Ovary (tissue), 7 donors: ENCODE measurements at regions not wholly inside any gene's neighbourhood (a gene's known extent, or its start where the extent isn't known, plus 50 kb on each side); places are given as distances from the start of the nearest gene placed in this dataset.
"Not testable (repeated sequence)": the region's sequence is repeated elsewhere in the genome, so short reads cannot be mapped to it uniquely, and the experiment has no call there.

Experiments
- DNase-seq, 5 donors: peaks; one replicate each; pipeline ENCODE4 v3.0.0-alpha.2; 2019 to 2020
- H3K27ac ChIP-seq, 2 donors: fragments of 200-600 bp; one replicate each; pipeline versions ENCODE4 v1.5.1 to v1.8.0; 2019 to 2022
- H3K27me3 ChIP-seq: fragments of 200-600 bp; one replicate; pipeline ENCODE4 v1.8.0; 2022
- H3K36me3 ChIP-seq: fragments of 200-600 bp; sonication (generic); one replicate; pipeline ENCODE4 v1.5.1; 2019
- H3K4me1 ChIP-seq: one replicate; pipeline ENCODE4 v1.8.1; 2013; ENCODE audit warnings: mild to moderate bottlenecking, moderate library complexity; ENCODE audit not compliant: insufficient read depth
- H3K4me3 ChIP-seq: fragments of 200-600 bp; sonication (generic); one replicate; pipeline ENCODE4 v1.5.1; 2017
- H3K9me3 ChIP-seq, 2 donors: fragments of 200-600 bp in 1 of 2; sonication (generic) in 1 of 2; one replicate each; pipeline versions ENCODE4 v1.5.1 to v1.8.1; 2013 to 2019; ENCODE audit warnings: mild to moderate bottlenecking in 1 of 2, moderate library complexity in 1 of 2
- EP300 ChIP-seq: sonication (generic); formaldehyde crosslinking; IDR thresholded peaks from one replicate; pipeline ENCODE4 v1.6.1; 2017; ENCODE audit warnings: antibody characterized with exemption
- POLR2A ChIP-seq: fragments of 450-650 bp; IDR thresholded peaks from one replicate; pipeline ENCODE4 v1.6.1; 2017; ENCODE audit warnings: antibody characterized with exemption, mild to moderate bottlenecking, moderate library complexity
- WGBS, 3 donors: extraction: QIAGEN DNeasy Blood & Tissue Kit in 1 of 3; methylation state at CpG; one replicate each; pipeline versions ENCODE4 v1.1.5 to v1.1.7; 2013 to 2017; 5-methylcytosine and 5-hydroxymethylcytosine counted together
- intact Hi-C, 4 donors: fragments of 100-400 bp; cut with DNase I; formaldehyde crosslinking; loops; one replicate each; pipeline versions ENCODE4 v1.11.0 to v1.15.1; 2022 to 2023
- TF ChIP-seq, protein P1 (sequence below), 3 donors: fragments of 450-650 bp in 2 of 3; fragments of 200-600 bp in 1 of 3; IDR thresholded peaks; one replicate each; pipeline versions ENCODE4 v1.5.1 to v1.8.0; 2016 to 2022; ENCODE audit warnings: antibody characterized with exemption in 3 of 3, mild to moderate bottlenecking in 1 of 3
- donor health status: DM: no; HTN: no; CAD: no; lungs with moderate emphysema.
- donor health status: DM: no; HTN: no; CAD: no.
- donor health status: Bipolar disorder and iron deficiency.
- donor health status: DM: no; HTN: no; CAD: no.
- donor health status: DM: yes; HTN: yes; CAD: no.

DNA sequence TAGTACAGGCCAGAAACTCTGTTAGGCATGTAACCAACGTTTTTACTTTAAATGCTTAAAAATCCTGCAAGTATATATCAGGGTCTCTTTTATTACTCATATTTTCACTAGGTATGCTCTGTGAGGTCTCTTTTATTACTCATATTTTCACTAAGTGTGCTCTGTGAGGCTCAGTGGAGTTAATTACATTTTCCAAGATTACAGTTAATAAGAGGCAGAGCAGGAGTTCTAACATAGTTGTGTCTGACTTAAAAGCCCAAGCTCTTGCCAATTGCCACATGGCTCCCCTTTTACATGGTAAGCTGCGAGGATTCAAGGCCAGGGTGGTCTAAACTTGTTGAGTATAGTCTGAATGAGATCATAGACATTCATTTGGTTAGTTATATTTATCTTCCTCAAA lies 81.0 kb upstream of the ARMCX2 start:
- WGBS, 3 donors, result 11 to 25% (median 18%) methylated on average over 2 of the region's 2 CpGs
- H3K4me1 ChIP-seq, result no peaks in the 10 kb centered on the region
- H3K9me3 ChIP-seq, result no peaks in the 10 kb centered on the region
- H3K27me3 ChIP-seq, result no peaks in the 10 kb centered on the region
- no peaks in the 10 kb centered on the region for H3K36me3 ChIP-seq
- H3K27ac ChIP-seq, result no peak overlapping the region
- no peak overlapping the region for H3K4me3 ChIP-seq
- DNase-seq, result no peak
- intact Hi-C loops, result no loop called here
- TF ChIP-seq EP300, result no peak
- TF ChIP-seq POLR2A, result no peak
- TF ChIP-seq, protein P1, sequence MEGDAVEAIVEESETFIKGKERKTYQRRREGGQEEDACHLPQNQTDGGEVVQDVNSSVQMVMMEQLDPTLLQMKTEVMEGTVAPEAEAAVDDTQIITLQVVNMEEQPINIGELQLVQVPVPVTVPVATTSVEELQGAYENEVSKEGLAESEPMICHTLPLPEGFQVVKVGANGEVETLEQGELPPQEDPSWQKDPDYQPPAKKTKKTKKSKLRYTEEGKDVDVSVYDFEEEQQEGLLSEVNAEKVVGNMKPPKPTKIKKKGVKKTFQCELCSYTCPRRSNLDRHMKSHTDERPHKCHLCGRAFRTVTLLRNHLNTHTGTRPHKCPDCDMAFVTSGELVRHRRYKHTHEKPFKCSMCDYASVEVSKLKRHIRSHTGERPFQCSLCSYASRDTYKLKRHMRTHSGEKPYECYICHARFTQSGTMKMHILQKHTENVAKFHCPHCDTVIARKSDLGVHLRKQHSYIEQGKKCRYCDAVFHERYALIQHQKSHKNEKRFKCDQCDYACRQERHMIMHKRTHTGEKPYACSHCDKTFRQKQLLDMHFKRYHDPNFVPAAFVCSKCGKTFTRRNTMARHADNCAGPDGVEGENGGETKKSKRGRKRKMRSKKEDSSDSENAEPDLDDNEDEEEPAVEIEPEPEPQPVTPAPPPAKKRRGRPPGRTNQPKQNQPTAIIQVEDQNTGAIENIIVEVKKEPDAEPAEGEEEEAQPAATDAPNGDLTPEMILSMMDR (IDR thresholded peaks at IDR 0.05), result no peak

- H3K27me3 ChIP-seq, intact Hi-C loops, H3K27ac ChIP-seq, DNase-seq, H3K4me3 ChIP-seq, H3K4me1 ChIP-seq, H3K36me3 ChIP-seq, H3K9me3 ChIP-seq: not testable (repeated sequence)
- 88 to 97% (median 92%) methylated on average over 23 to 24 of the region's 24 CpGs for WGBS, 3 donors
Measured at GRCh38 chrX:101738867-101739266, 79.2 kb upstream of the ARMCX2 start.

GRCh38 chrX:101738411-101738810 lies 78.8 kb upstream of the ARMCX2 start:
- H3K27me3 ChIP-seq, H3K4me3 ChIP-seq, intact Hi-C loops, H3K27ac ChIP-seq, H3K9me3 ChIP-seq, H3K36me3 ChIP-seq, DNase-seq, H3K4me1 ChIP-seq: not testable (repeated sequence)
- WGBS, 3 donors, result 89 to 92% (median 92%) methylated on average over 12 to 17 of the region's 17 CpGs

DNA sequence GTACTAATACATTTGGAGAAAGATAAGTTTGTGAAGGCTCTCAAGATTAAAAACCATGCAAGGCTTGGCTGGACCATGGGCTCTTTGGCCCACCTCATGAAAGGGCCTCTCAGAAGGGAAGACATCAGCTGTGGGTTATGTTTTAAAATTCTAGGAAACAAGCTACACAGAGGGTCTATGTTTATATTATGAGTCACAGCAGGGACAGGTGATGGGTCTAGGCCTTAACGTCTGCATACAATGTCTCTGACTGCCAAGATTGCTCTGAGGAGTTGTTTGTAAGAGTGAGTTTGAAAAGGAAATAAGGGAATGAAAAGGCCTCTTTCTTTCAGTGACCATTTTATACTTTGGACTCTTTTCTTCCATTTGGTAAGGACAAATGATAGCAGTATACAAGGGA lies 77.0 kb upstream of the ARMCX2 start:
- H3K27me3 ChIP-seq, result no peaks in the 10 kb centered on the region
- no peaks in the 10 kb centered on the region for H3K36me3 ChIP-seq
- H3K9me3 ChIP-seq, result no peaks in the 10 kb centered on the region
- TF ChIP-seq EP300 (no peak), POLR2A (no peak)
- TF ChIP-seq, protein P1 (IDR thresholded peaks at IDR 0.05), result no peak
- H3K4me3 ChIP-seq, result no peak overlapping the region
- 25 to 39% (median 38%) methylated on average over 1 of the region's 1 CpG for WGBS, 3 donors
- H3K4me1 ChIP-seq, result no peaks in the 10 kb centered on the region
- no peak for DNase-seq
- no peak overlapping the region for H3K27ac ChIP-seq
- intact Hi-C loops, result no loop called here

- no peak for DNase-seq
- intact Hi-C loops, result no loop called here
- H3K4me3 ChIP-seq, result no peak overlapping the region
- WGBS, 3 donors, result 66 to 79% (median 75%) methylated on average over 1 of the region's 1 CpG
- no peaks in the 10 kb centered on the region for H3K27me3 ChIP-seq
- no peaks in the 10 kb centered on the region for H3K9me3 ChIP-seq
- TF ChIP-seq, protein P1 (IDR thresholded peaks at IDR 0.05), result no peak
- no peak for TF ChIP-seq POLR2A
- no peak overlapping the region for H3K27ac ChIP-seq
- no peaks in the 10 kb centered on the region for H3K4me1 ChIP-seq
- H3K36me3 ChIP-seq, result no peaks in the 10 kb centered on the region
Measured at GRCh38 chrX:101732870-101733269, 73.2 kb upstream of the ARMCX2 start.

GRCh38 chrX:101729986-101730385 lies 70.3 kb upstream of the ARMCX2 start:
- intact Hi-C loops, result no loop called here

More at GRCh38 chrX:101729986-101730385, 70.3 kb upstream of the ARMCX2 start:
- 49 to 70% (median 70%) methylated on average over 1 of the region's 1 CpG for WGBS, 3 donors
- Histone ChIP-seq H3K4me3 (no peak overlapping the region), H3K9me3 (no peaks in the 10 kb centered on the region), H3K27me3 (no peaks in the 10 kb centered on the region), H3K36me3 (no peaks in the 10 kb centered on the region), H3K4me1 (no peaks in the 10 kb centered on the region), H3K27ac (no peak overlapping the region)
- DNase-seq, result no peak
- no peak for TF ChIP-seq POLR2A
